ENCODE measurements at regions not wholly inside any gene's neighbourhood (a gene's known extent, or its start where the extent isn't known, plus 50 kb on each side); places are given as distances from the start of the nearest gene placed in this dataset.
"Not testable (repeated sequence)": the region's sequence is repeated elsewhere in the genome, so short reads cannot be mapped to it uniquely, and the experiment has no call there.

- no peak for TF ChIP-seq CTCF (IDR thresholded peaks at IDR 0.05)
- 62 to 70% methylated on average over 2 of the region's 2 CpGs for WGBS, 2 donors
- Histone ChIP-seq H3K36me3 (no peaks in the 10 kb centered on the region), H3K27ac (no peak overlapping the region), H3K9me3 (no peaks in the 10 kb centered on the region), H3K27me3 (no peaks in the 10 kb centered on the region), H3K4me3 (no peak overlapping the region), H3K4me1 (no peaks in the 10 kb centered on the region)
- ATAC-seq: no peak
- intact Hi-C loops (cut with DNase I): no loop called here
- no peak for DNase-seq
Measured at GRCh38 chr4:31877429-31877828, 1157.3 kb downstream of the PCDH7 start.

- H3K36me3 ChIP-seq; H3K27ac ChIP-seq; H3K4me1 ChIP-seq; ATAC-seq; H3K9me3 ChIP-seq; intact Hi-C loops (cut with DNase I); DNase-seq; H3K4me3 ChIP-seq; H3K27me3 ChIP-seq: not testable (repeated sequence)
- WGBS, 2 donors: 47 to 66% methylated on average over 2 of the region's 2 CpGs
Measured at GRCh38 chr4:31880837-31881236, 1160.7 kb downstream of the PCDH7 start.

- Histone ChIP-seq H3K36me3 (no peaks in the 10 kb centered on the region), H3K4me1 (no peaks in the 10 kb centered on the region), H3K27ac (no peak overlapping the region), H3K9me3 (peaks cover 0 to 16% (median 0%) of the 10 kb centered on the region in 11 donors), H3K4me3 (no peak overlapping the region), H3K27me3 (no peaks in the 10 kb centered on the region)
- no peak for ATAC-seq
- no peak for TF ChIP-seq CTCF (IDR thresholded peaks at IDR 0.05)
- intact Hi-C loops (cut with DNase I): no loop called here
- DNase-seq: no peak
Measured at GRCh38 chr4:31896349-31896748, 1176.2 kb downstream of the PCDH7 start.

- ATAC-seq: no peak
- intact Hi-C loops (cut with DNase I): no loop called here
- Histone ChIP-seq H3K9me3 (peaks cover 0 to 11% (median 0%) of the 10 kb centered on the region in 11 donors), H3K27ac (no peak overlapping the region), H3K4me3 (no peak overlapping the region), H3K36me3 (no peaks in the 10 kb centered on the region), H3K27me3 (no peaks in the 10 kb centered on the region), H3K4me1 (no peaks in the 10 kb centered on the region)
- 69 to 72% methylated on average over 3 of the region's 3 CpGs for WGBS, 2 donors
- no peak for DNase-seq
- TF ChIP-seq CTCF (IDR thresholded peaks at IDR 0.05): no peak
Measured at GRCh38 chr4:31905363-31905762, 1185.2 kb downstream of the PCDH7 start.

- Histone ChIP-seq H3K4me3 (no peak overlapping the region), H3K4me1 (no peaks in the 10 kb centered on the region), H3K9me3 (peaks cover 0 to 11% (median 0%) of the 10 kb centered on the region in 11 donors), H3K36me3 (no peaks in the 10 kb centered on the region), H3K27ac (no peak overlapping the region), H3K27me3 (no peaks in the 10 kb centered on the region)
- 48 to 49% methylated on average over 3 of the region's 3 CpGs for WGBS, 2 donors
- no peak for TF ChIP-seq CTCF (IDR thresholded peaks at IDR 0.05)
- ATAC-seq (no peak), DNase-seq (no peak)
- intact Hi-C loops (cut with DNase I): no loop called here
Measured at GRCh38 chr4:31908261-31908660, 1188.1 kb downstream of the PCDH7 start.
